ENCODE measurements at regions not wholly inside any gene's neighbourhood (a gene's known extent, or its start where the extent isn't known, plus 50 kb on each side); places are given as distances from the start of the nearest gene placed in this dataset.

DNA sequence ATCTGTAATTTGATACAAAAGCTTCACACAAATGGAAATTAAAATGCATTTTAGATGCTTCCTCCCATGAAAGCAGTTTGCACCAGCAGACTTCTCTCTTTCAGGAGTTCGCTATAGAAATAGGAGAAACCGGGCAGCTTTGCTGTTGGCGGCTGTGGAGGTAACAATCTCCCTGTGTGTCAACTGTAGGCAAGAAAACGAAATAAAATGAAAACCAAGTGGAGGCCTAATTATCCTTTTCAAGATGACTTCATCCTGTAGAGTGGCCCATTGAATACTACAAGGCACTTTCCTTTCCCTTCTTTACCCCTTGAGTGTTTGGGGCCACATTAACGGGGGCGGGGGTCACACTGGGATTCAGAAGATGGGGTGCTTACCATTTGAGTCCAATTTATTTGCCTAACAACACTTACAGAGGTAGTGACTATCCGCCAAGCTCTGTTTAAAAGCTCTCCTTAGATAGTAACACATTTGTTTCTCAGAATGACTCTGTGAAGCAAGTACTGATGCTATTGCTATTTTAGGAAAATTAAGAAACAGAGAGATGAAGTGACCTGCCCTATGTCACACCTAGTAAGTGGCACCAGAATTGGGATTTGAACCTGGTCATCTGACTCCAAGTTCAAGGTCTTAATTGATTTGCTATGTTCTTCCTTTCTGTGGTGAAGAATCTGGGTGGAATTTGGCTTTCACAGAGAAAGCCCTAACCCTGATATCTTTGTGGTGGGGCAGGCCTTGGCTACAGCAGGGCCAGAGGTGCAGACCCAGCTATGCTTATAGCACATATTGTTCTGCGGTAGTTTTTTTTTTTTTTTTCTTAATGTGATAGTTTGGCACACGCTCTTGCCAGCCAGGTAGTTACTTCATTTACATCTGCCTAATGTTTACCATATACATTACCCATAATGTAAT is 125.5 kb upstream of the MPHOSPH6 start:
- H3K4me3 Mint-ChIP-seq (ENCODE audit: unreplicated experiment): no peak overlapping the region
- no peak overlapping the region for H3K27ac Mint-ChIP-seq (ENCODE audit: unreplicated experiment)
- H3K27me3 Mint-ChIP-seq (ENCODE audit: unreplicated experiment): peaks cover 5% of the 10 kb centered on the region
- no peak for TF ChIP-seq CTCF (IDR thresholded peaks at IDR 0.05)
- H3K9me3 Mint-ChIP-seq (ENCODE audit: unreplicated experiment): no peaks in the 10 kb centered on the region
- H3K36me3 Mint-ChIP-seq (ENCODE audit: unreplicated experiment): no peaks in the 10 kb centered on the region
- DNase-seq (ENCODE audit: extremely low spot score, unreplicated experiment): no peak
- H3K4me1 Mint-ChIP-seq (ENCODE audit: unreplicated experiment): no peaks in the 10 kb centered on the region

GRCh38 chr16:82293671-82294070 is 123.6 kb upstream of the MPHOSPH6 start:
- no peak for TF ChIP-seq CTCF (IDR thresholded peaks at IDR 0.05)
- DNase-seq (ENCODE audit: extremely low spot score, unreplicated experiment): no peak
- no peak overlapping the region for H3K27ac Mint-ChIP-seq (ENCODE audit: unreplicated experiment)
- H3K4me1 Mint-ChIP-seq (ENCODE audit: unreplicated experiment): no peaks in the 10 kb centered on the region
- no peaks in the 10 kb centered on the region for H3K9me3 Mint-ChIP-seq (ENCODE audit: unreplicated experiment)
- no peaks in the 10 kb centered on the region for H3K36me3 Mint-ChIP-seq (ENCODE audit: unreplicated experiment)
- no peak overlapping the region for H3K4me3 Mint-ChIP-seq (ENCODE audit: unreplicated experiment)
- peaks cover 11% of the 10 kb centered on the region for H3K27me3 Mint-ChIP-seq (ENCODE audit: unreplicated experiment)

GRCh38 chr16:82287937-82288336 is 117.9 kb upstream of the MPHOSPH6 start:
- no peak for TF ChIP-seq CTCF (IDR thresholded peaks at IDR 0.05)
- Mint-ChIP-seq H3K4me3 (ENCODE audit: unreplicated experiment) (no peak overlapping the region), H3K36me3 (ENCODE audit: unreplicated experiment) (no peaks in the 10 kb centered on the region), H3K4me1 (ENCODE audit: unreplicated experiment) (no peaks in the 10 kb centered on the region), H3K27me3 (ENCODE audit: unreplicated experiment) (peaks cover 11% of the 10 kb centered on the region), H3K27ac (ENCODE audit: unreplicated experiment) (no peak overlapping the region), H3K9me3 (ENCODE audit: unreplicated experiment) (no peaks in the 10 kb centered on the region)
- no peak for DNase-seq (ENCODE audit: extremely low spot score, unreplicated experiment)

DNA sequence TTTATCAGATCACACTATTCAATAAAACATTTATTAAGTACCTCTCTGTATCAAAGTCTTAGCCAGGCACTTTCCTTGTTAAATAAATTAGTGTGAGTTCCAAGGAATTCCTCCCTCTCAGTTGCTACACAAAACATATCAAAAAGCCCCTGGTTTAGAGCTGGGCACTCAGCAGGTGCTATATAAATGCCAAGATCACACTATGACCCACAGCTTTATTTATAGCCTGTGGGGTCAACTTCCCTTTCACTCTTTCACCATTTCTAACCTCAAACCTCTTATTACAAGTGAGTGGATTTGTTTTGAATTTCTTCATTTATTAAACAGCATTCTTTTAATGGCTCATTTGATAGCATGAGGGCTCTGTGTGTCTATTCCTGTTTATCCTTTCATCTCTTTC is 112.6 kb upstream of the MPHOSPH6 start:
- H3K36me3 Mint-ChIP-seq (ENCODE audit: unreplicated experiment): no peaks in the 10 kb centered on the region
- no peaks in the 10 kb centered on the region for H3K4me1 Mint-ChIP-seq (ENCODE audit: unreplicated experiment)
- no peak overlapping the region for H3K27ac Mint-ChIP-seq (ENCODE audit: unreplicated experiment)
- H3K27me3 Mint-ChIP-seq (ENCODE audit: unreplicated experiment): peaks cover 7% of the 10 kb centered on the region
- DNase-seq (ENCODE audit: extremely low spot score, unreplicated experiment): no peak
- H3K4me3 Mint-ChIP-seq (ENCODE audit: unreplicated experiment): no peak overlapping the region
- no peaks in the 10 kb centered on the region for H3K9me3 Mint-ChIP-seq (ENCODE audit: unreplicated experiment)
- no peak for TF ChIP-seq CTCF (IDR thresholded peaks at IDR 0.05)

DNA sequence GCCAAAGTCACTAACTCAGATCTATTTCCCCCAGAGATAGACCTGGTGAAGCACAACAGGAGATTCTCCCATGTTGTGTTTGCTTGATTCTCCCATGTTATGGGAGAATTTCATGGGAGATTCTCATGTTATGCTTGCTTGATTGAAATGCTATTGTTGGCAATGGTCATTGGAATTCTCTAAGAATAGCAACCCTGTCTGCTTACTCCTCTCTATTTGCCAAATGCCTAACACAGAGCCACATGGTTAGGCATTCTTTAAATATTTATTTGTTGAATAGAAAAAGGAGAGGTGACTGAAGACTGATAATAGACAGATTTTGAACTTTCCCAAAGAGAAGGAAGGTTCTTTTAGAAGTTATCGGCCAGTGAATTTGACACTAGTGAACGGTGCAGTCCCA is 111.5 kb upstream of the MPHOSPH6 start:
- no peak for TF ChIP-seq CTCF (IDR thresholded peaks at IDR 0.05)
- no peaks in the 10 kb centered on the region for H3K4me1 Mint-ChIP-seq (ENCODE audit: unreplicated experiment)
- no peak overlapping the region for H3K27ac Mint-ChIP-seq (ENCODE audit: unreplicated experiment)
- no peak for DNase-seq (ENCODE audit: extremely low spot score, unreplicated experiment)
- no peak overlapping the region for H3K4me3 Mint-ChIP-seq (ENCODE audit: unreplicated experiment)
- no peaks in the 10 kb centered on the region for H3K9me3 Mint-ChIP-seq (ENCODE audit: unreplicated experiment)
- H3K27me3 Mint-ChIP-seq (ENCODE audit: unreplicated experiment): peaks cover 10% of the 10 kb centered on the region
- H3K36me3 Mint-ChIP-seq (ENCODE audit: unreplicated experiment): no peaks in the 10 kb centered on the region

All from osteocyte (in vitro differentiated cells).